Caco-2 (cell line): ENCODE measurements at regions not wholly inside any gene's neighbourhood (a gene's known extent, or its start where the extent isn't known, plus 50 kb on each side); places are given as distances from the start of the nearest gene placed in this dataset.

Source experiments
- BruUV-seq: library from RNA; stranded (reverse); fragments of 400-500 nt; replicated peaks from 2 replicates; lab custom pipeline; 2021; lab: Mats Ljungman, UMichigan
- CTCF ChIA-PET: fragments of 300-600 bp; sonication (Branson Sonifier 250); formaldehyde crosslinking; loops from one replicate; lab custom pipeline; 2022; ENCODE audit warnings: antibody characterized with exemption; lab: Charles Lee
- POLR2A ChIA-PET: fragments of 300-600 bp; sonication (Branson Sonifier 250); formaldehyde crosslinking; loops from one replicate; lab custom pipeline; 2022; ENCODE audit warnings: antibody characterized with exemption; lab: Charles Lee
- DNase-seq, 2 experiments: peaks; one replicate each; pipeline versions ENCODE4 v3.0.0 to v3.0.0-alpha.2; 2020 to 2022
- H3K27me3 ChIP-seq: replicated peaks from 2 replicates; pipeline ENCODE4 v1.6.0; 2011; ENCODE audit warnings: low read length; ENCODE audit not compliant: control insufficient read depth, insufficient read depth
- H3K36me3 ChIP-seq: 2 replicates; pipeline ENCODE4 v1.5.1; 2011; ENCODE audit warnings: low read length; ENCODE audit not compliant: control insufficient read depth, insufficient read depth
- H3K4me1 ChIP-seq: fragments of 250-450 bp; sonication (Bioruptor Pico); 2 replicates; pipeline ENCODE4 v1.5.1; 2020; ENCODE audit warnings: mild to moderate bottlenecking
- H3K4me3 ChIP-seq: 2 replicates; pipeline ENCODE4 v1.5.1; 2011; ENCODE audit warnings: low read depth, mild to moderate bottlenecking, control low read depth, low read length
- H3K9me3 ChIP-seq: fragments of 250-450 bp; sonication (Bioruptor Pico); 2 replicates; pipeline ENCODE4 v1.5.1; 2020; ENCODE audit warnings: mild to moderate bottlenecking, moderate library complexity
- H3K27ac Mint-ChIP-seq: one replicate; pipeline ENCODE4 v1.8.0; 2022; ENCODE audit warnings: mixed read lengths; ENCODE audit not compliant: unreplicated experiment
- H3K27me3 Mint-ChIP-seq: one replicate; pipeline ENCODE4 v1.8.0; 2022; ENCODE audit warnings: mixed read lengths; ENCODE audit not compliant: insufficient read depth, unreplicated experiment
- H3K36me3 Mint-ChIP-seq: one replicate; pipeline ENCODE4 v1.8.0; 2022; ENCODE audit warnings: mild to moderate bottlenecking, mixed read lengths; ENCODE audit not compliant: insufficient read depth, unreplicated experiment
- H3K4me1 Mint-ChIP-seq: one replicate; pipeline ENCODE4 v1.8.0; 2022; ENCODE audit warnings: low read depth, mixed read lengths; ENCODE audit not compliant: unreplicated experiment
- H3K4me3 Mint-ChIP-seq: one replicate; pipeline ENCODE4 v1.8.0; 2022; ENCODE audit warnings: mild to moderate bottlenecking, moderate library complexity, mixed read lengths; ENCODE audit not compliant: unreplicated experiment
- H3K9me3 Mint-ChIP-seq: one replicate; pipeline ENCODE4 v1.8.0; 2022; ENCODE audit warnings: mixed read lengths; ENCODE audit not compliant: unreplicated experiment
- CTCF ChIP-seq, 2 experiments: fragments of 200-600 bp in 1 of 2; IDR thresholded peaks; 1 replicate in 1 of 2; 2 replicates in 1 of 2; pipeline versions ENCODE4 v1.5.1 to v1.8.0; 2011 to 2022; ENCODE audit warnings: antibody characterized with exemption in 1 of 2, control low read depth in 1 of 2, inconsistent platforms in 1 of 2, low read depth in 1 of 2, low read length in 1 of 2, mild to moderate bottlenecking in 1 of 2, moderate library complexity in 1 of 2; ENCODE audit not compliant: insufficient read depth in 1 of 2, severe bottlenecking in 1 of 2, unreplicated experiment in 1 of 2
- intact Hi-C: fragments of 100-400 bp; cut with micrococcal nuclease; formaldehyde crosslinking; loops from one replicate; pipeline ENCODE4 v1.10.0; 2022; ENCODE audit not compliant: unreplicated experiment

GRCh38 chr14:39582028-39582654 is 149.9 kb upstream of the FBXO33 start:
- ChIA-PET CTCF (no interaction called here), POLR2A (no interaction called here)
- Mint-ChIP-seq H3K4me1 (no peaks in the 10 kb centered on the region), H3K27ac (no peak overlapping the region), H3K36me3 (no peaks in the 10 kb centered on the region), H3K27me3 (peaks cover 7% of the 10 kb centered on the region), H3K9me3 (no peaks in the 10 kb centered on the region), H3K4me3 (no peak overlapping the region)
- H3K36me3 ChIP-seq, result no peaks in the 10 kb centered on the region
- H3K4me1 ChIP-seq, result no peaks in the 10 kb centered on the region
- H3K9me3 ChIP-seq, result no peaks in the 10 kb centered on the region
- no peaks in the 10 kb centered on the region for H3K27me3 ChIP-seq
- BruUV-seq, result no TSS peak
- no peak overlapping the region for H3K4me3 ChIP-seq
- intact Hi-C loops, result loop anchor here (5.0 kb wide), 1 partner anchor 90 kb away; no protein-coding TSS in a partner anchor
- no peak for DNase-seq
- no peak for TF ChIP-seq CTCF (IDR thresholded peaks at IDR 0.05; ENCODE audit: insufficient read depth in 1 of 2, low read depth in 1 of 2, low read length in 1 of 2, severe bottlenecking in 1 of 2, unreplicated experiment in 1 of 2)

- no peaks in the 10 kb centered on the region for H3K9me3 ChIP-seq
- Mint-ChIP-seq H3K4me3 (no peak overlapping the region), H3K36me3 (no peaks in the 10 kb centered on the region), H3K27me3 (peaks cover 3% of the 10 kb centered on the region), H3K9me3 (no peaks in the 10 kb centered on the region), H3K27ac (no peak overlapping the region), H3K4me1 (no peaks in the 10 kb centered on the region)
- H3K4me3 ChIP-seq, result no peak overlapping the region
- intact Hi-C loops, result loop anchor here (5.0 kb wide), 1 partner anchor 89 kb away; no protein-coding TSS in a partner anchor
- no peaks in the 10 kb centered on the region for H3K36me3 ChIP-seq
- ChIA-PET POLR2A (no interaction called here), CTCF (no interaction called here)
- H3K27me3 ChIP-seq, result no peaks in the 10 kb centered on the region
- no TSS peak for BruUV-seq
- no peak for DNase-seq
- no peaks in the 10 kb centered on the region for H3K4me1 ChIP-seq
- TF ChIP-seq CTCF (IDR thresholded peaks at IDR 0.05; ENCODE audit: insufficient read depth in 1 of 2, low read depth in 1 of 2, low read length in 1 of 2, severe bottlenecking in 1 of 2, unreplicated experiment in 1 of 2), result no peak
These were observed 149.2 kb upstream of the FBXO33 start for GRCh38 chr14:39581474-39581873.

- H3K4me3 ChIP-seq, result no peak overlapping the region
- H3K4me1 ChIP-seq, result no peaks in the 10 kb centered on the region
- ChIA-PET CTCF (interaction anchor here (0.7 kb wide), 1 partner anchor 454 kb away, joined by 4 read pairs; no protein-coding TSS in a partner anchor), POLR2A (no interaction called here)
- no peaks in the 10 kb centered on the region for H3K9me3 ChIP-seq
- no peaks in the 10 kb centered on the region for H3K36me3 Mint-ChIP-seq
- H3K27me3 ChIP-seq, result no peaks in the 10 kb centered on the region
- no peaks in the 10 kb centered on the region for H3K36me3 ChIP-seq
- H3K27me3 Mint-ChIP-seq, result peaks cover 3% of the 10 kb centered on the region
- DNase-seq, result no peak
- no peaks in the 10 kb centered on the region for H3K4me1 Mint-ChIP-seq
- no TSS peak for BruUV-seq
- no peak for TF ChIP-seq CTCF (IDR thresholded peaks at IDR 0.05; ENCODE audit: insufficient read depth in 1 of 2, low read depth in 1 of 2, low read length in 1 of 2, severe bottlenecking in 1 of 2, unreplicated experiment in 1 of 2)
- H3K9me3 Mint-ChIP-seq, result no peaks in the 10 kb centered on the region
- intact Hi-C loops, result loop anchor here (5.0 kb wide), 1 partner anchor 88 kb away; no protein-coding TSS in a partner anchor
- no peak overlapping the region for H3K27ac Mint-ChIP-seq
- no peak overlapping the region for H3K4me3 Mint-ChIP-seq
These were observed 148.5 kb upstream of the FBXO33 start for GRCh38 chr14:39580696-39581095.
